K562 (cell line): ENCODE measurements at regions not wholly inside any gene's neighbourhood (a gene's known extent, or its start where the extent isn't known, plus 50 kb on each side); places are given as distances from the start of the nearest gene placed in this dataset.
A peak's percentile ranks its signal among the peaks of the same experiment; 100 is the strongest.

ENCODE experiments used
- GATAD2A ChIP-seq: fragments of 450-650 bp; IDR thresholded peaks from 2 replicates; pipeline ENCODE4 v1.6.1; 2017
- MEF2A ChIP-seq: IDR thresholded peaks from 2 replicates; pipeline ENCODE4 v1.6.1; 2011; ENCODE audit warnings: low read depth, mild to moderate bottlenecking, low read length, moderate library complexity; ENCODE audit not compliant: control insufficient read depth
- MEIS2 ChIP-seq: fragments of 450-650 bp; IDR thresholded peaks from 2 replicates; pipeline ENCODE4 v1.6.1; 2014; ENCODE audit warnings: mild to moderate bottlenecking; ENCODE audit not compliant: partially characterized antibody
- NFIC ChIP-seq: fragments of 450-650 bp; IDR thresholded peaks from 2 replicates; pipeline ENCODE4 v1.6.1; 2017; ENCODE audit warnings: mild to moderate bottlenecking, inconsistent platforms
- POLR3A ChIP-seq: IDR thresholded peaks from 2 replicates; pipeline ENCODE4 v1.6.1; 2011; ENCODE audit warnings: borderline replicate concordance, mild to moderate bottlenecking, moderate library complexity; ENCODE audit not compliant: insufficient read length, insufficient read depth; ENCODE audit errors: extremely low read depth
- TARDBP ChIP-seq: fragments of 450-650 bp; IDR thresholded peaks from 2 replicates; pipeline ENCODE4 v1.6.1; 2016
- TOE1 ChIP-seq, 2 experiments: fragments of 450-650 bp in 1 of 2; sonication (generic) in 1 of 2; formaldehyde crosslinking in 1 of 2; IDR thresholded peaks; 2 replicates each; pipeline versions ENCODE4 v1.7.1 to v1.8.0; 2016 to 2022; ENCODE audit warnings: borderline replicate concordance in 2 of 2, mild to moderate bottlenecking in 2 of 2, antibody characterized with exemption in 1 of 2, inconsistent platforms in 1 of 2, low read depth in 1 of 2, missing genetic modification reagents in 1 of 2, moderate library complexity in 1 of 2
- ZNF384 ChIP-seq: IDR thresholded peaks from 2 replicates; pipeline ENCODE4 v1.6.1; 2012; ENCODE audit warnings: low read depth, low read length, improper control_type of control experiment
- ZNF696 ChIP-seq: fragments of 250-450 bp; sonication (Bioruptor Pico); conservative IDR thresholded peaks from 2 replicates; pipeline ENCODE4 v1.4.0; 2020; ENCODE audit warnings: mild to moderate bottlenecking, moderate library complexity
- ZNF778 ChIP-seq: fragments of 450-650 bp; formaldehyde crosslinking; IDR thresholded peaks from 2 replicates; pipeline ENCODE4 v1.4.0; 2020; ENCODE audit warnings: mild to moderate bottlenecking, moderate library complexity
- TF ChIP-seq, protein P1 (sequence below): fragments of 150-350 bp; conservative IDR thresholded peaks from 2 replicates; pipeline ENCODE4 v1.6.1; 2014; ENCODE audit warnings: low read length
- TF ChIP-seq, protein P2 (sequence below): fragments of 450-650 bp; IDR thresholded peaks from 2 replicates; pipeline ENCODE4 v1.6.1; 2017; ENCODE audit warnings: antibody characterized with exemption
- TF ChIP-seq, protein P3 (sequence below): IDR thresholded peaks from 3 replicates; pipeline ENCODE4 v1.6.1; 2011; ENCODE audit warnings: borderline replicate concordance, mild to moderate bottlenecking; ENCODE audit not compliant: insufficient read length, insufficient read depth
- TF ChIP-seq, protein P4 (sequence below), 2 experiments: fragments of 150-350 bp in 1 of 2; IDR thresholded peaks; 2 replicates each; pipeline ENCODE4 v1.6.1; 2012 to 2016; ENCODE audit warnings: low read depth in 2 of 2, low read length in 2 of 2, mild to moderate bottlenecking in 1 of 2, moderate library complexity in 1 of 2
- TF ChIP-seq, protein P5 (sequence below): sonication (generic); formaldehyde crosslinking; IDR thresholded peaks from 2 replicates; pipeline ENCODE4 v1.8.1; 2023; ENCODE audit warnings: mild to moderate bottlenecking, missing genetic modification reagents

DNA sequence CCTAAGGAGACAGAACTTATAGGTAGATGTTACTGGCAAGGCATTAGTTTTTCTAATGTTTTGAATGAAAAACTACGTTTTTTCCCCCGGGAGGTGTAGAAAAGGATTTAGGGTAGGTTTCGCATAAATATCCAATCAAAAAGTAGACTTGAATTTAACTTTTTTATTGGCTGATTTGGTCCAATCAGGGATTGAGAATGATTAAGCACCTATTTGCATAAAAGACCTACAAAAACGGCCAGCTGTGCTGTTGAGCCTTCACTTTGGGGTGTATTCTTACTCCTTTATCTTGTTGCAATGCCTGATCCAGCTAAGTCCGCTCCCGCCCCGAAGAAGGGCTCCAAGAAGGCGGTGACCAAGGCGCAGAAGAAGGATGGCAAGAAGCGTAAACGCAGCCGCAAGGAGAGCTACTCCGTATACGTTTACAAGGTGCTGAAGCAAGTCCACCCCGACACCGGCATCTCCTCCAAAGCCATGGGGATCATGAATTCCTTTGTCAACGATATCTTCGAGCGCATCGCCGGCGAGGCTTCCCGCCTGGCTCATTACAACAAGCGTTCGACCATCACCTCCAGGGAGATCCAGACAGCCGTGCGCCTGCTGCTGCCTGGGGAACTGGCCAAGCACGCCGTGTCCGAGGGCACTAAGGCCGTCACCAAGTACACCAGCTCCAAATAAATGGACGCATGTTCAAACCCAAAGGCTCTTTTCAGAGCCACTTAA, 113.5 kb upstream of the BTN3A2 start (continued):
- TF ChIP-seq, protein P1, sequence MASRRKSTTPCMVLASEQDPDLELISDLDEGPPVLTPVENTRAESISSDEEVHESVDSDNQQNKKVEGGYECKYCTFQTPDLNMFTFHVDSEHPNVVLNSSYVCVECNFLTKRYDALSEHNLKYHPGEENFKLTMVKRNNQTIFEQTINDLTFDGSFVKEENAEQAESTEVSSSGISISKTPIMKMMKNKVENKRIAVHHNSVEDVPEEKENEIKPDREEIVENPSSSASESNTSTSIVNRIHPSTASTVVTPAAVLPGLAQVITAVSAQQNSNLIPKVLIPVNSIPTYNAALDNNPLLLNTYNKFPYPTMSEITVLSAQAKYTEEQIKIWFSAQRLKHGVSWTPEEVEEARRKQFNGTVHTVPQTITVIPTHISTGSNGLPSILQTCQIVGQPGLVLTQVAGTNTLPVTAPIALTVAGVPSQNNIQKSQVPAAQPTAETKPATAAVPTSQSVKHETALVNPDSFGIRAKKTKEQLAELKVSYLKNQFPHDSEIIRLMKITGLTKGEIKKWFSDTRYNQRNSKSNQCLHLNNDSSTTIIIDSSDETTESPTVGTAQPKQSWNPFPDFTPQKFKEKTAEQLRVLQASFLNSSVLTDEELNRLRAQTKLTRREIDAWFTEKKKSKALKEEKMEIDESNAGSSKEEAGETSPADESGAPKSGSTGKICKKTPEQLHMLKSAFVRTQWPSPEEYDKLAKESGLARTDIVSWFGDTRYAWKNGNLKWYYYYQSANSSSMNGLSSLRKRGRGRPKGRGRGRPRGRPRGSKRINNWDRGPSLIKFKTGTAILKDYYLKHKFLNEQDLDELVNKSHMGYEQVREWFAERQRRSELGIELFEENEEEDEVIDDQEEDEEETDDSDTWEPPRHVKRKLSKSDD = no peak
- no peak for TF ChIP-seq MEF2A
- no peak for TF ChIP-seq ZNF778 (CRISPR knock-in tag)
- TF ChIP-seq TOE1 (IDR thresholded peaks at IDR 0.05; ENCODE audit: borderline replicate concordance) = peak; percentile 42; the same call in 1 of the 2 replicates
- TF ChIP-seq TOE1 (CRISPR knock-in tag; IDR thresholded peaks at IDR 0.05; ENCODE audit: borderline replicate concordance, low read depth) = no peak
- TF ChIP-seq, protein P2, sequence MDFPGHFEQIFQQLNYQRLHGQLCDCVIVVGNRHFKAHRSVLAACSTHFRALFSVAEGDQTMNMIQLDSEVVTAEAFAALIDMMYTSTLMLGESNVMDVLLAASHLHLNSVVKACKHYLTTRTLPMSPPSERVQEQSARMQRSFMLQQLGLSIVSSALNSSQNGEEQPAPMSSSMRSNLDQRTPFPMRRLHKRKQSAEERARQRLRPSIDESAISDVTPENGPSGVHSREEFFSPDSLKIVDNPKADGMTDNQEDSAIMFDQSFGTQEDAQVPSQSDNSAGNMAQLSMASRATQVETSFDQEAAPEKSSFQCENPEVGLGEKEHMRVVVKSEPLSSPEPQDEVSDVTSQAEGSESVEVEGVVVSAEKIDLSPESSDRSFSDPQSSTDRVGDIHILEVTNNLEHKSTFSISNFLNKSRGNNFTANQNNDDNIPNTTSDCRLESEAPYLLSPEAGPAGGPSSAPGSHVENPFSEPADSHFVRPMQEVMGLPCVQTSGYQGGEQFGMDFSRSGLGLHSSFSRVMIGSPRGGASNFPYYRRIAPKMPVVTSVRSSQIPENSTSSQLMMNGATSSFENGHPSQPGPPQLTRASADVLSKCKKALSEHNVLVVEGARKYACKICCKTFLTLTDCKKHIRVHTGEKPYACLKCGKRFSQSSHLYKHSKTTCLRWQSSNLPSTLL = peak; percentile 72; the same call in 1 of the 2 replicates
- no peak for TF ChIP-seq POLR3A
- TF ChIP-seq GATAD2A = no peak
- TF ChIP-seq ZNF696 (CRISPR knock-in tag) = no peak
- no peak for TF ChIP-seq ZNF384
- TF ChIP-seq NFIC = no peak
- TF ChIP-seq, protein P3, sequence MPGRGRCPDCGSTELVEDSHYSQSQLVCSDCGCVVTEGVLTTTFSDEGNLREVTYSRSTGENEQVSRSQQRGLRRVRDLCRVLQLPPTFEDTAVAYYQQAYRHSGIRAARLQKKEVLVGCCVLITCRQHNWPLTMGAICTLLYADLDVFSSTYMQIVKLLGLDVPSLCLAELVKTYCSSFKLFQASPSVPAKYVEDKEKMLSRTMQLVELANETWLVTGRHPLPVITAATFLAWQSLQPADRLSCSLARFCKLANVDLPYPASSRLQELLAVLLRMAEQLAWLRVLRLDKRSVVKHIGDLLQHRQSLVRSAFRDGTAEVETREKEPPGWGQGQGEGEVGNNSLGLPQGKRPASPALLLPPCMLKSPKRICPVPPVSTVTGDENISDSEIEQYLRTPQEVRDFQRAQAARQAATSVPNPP = no peak
- TF ChIP-seq, protein P4, sequence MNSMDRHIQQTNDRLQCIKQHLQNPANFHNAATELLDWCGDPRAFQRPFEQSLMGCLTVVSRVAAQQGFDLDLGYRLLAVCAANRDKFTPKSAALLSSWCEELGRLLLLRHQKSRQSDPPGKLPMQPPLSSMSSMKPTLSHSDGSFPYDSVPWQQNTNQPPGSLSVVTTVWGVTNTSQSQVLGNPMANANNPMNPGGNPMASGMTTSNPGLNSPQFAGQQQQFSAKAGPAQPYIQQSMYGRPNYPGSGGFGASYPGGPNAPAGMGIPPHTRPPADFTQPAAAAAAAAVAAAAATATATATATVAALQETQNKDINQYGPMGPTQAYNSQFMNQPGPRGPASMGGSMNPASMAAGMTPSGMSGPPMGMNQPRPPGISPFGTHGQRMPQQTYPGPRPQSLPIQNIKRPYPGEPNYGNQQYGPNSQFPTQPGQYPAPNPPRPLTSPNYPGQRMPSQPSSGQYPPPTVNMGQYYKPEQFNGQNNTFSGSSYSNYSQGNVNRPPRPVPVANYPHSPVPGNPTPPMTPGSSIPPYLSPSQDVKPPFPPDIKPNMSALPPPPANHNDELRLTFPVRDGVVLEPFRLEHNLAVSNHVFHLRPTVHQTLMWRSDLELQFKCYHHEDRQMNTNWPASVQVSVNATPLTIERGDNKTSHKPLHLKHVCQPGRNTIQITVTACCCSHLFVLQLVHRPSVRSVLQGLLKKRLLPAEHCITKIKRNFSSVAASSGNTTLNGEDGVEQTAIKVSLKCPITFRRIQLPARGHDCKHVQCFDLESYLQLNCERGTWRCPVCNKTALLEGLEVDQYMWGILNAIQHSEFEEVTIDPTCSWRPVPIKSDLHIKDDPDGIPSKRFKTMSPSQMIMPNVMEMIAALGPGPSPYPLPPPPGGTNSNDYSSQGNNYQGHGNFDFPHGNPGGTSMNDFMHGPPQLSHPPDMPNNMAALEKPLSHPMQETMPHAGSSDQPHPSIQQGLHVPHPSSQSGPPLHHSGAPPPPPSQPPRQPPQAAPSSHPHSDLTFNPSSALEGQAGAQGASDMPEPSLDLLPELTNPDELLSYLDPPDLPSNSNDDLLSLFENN (IDR thresholded peaks at IDR 0.05; ENCODE audit: low read depth in 2 of 2, low read length in 2 of 2) = peak in 1 of 2 experiments; percentile 28; a peak in 1 of 4 replicates
- TF ChIP-seq MEIS2 = no peak
- TF ChIP-seq TARDBP = no peak
- TF ChIP-seq, protein P5, sequence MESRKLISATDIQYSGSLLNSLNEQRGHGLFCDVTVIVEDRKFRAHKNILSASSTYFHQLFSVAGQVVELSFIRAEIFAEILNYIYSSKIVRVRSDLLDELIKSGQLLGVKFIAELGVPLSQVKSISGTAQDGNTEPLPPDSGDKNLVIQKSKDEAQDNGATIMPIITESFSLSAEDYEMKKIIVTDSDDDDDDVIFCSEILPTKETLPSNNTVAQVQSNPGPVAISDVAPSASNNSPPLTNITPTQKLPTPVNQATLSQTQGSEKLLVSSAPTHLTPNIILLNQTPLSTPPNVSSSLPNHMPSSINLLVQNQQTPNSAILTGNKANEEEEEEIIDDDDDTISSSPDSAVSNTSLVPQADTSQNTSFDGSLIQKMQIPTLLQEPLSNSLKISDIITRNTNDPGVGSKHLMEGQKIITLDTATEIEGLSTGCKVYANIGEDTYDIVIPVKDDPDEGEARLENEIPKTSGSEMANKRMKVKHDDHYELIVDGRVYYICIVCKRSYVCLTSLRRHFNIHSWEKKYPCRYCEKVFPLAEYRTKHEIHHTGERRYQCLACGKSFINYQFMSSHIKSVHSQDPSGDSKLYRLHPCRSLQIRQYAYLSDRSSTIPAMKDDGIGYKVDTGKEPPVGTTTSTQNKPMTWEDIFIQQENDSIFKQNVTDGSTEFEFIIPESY (CRISPR knock-in tag) = no peak
